Ascending aorta (tissue), 2 donors: ENCODE measurements at regions not wholly inside any gene's neighbourhood (a gene's known extent, or its start where the extent isn't known, plus 50 kb on each side); places are given as distances from the start of the nearest gene placed in this dataset.

Source experiments
- DNase-seq, 2 donors: peaks; one replicate each; pipeline ENCODE4 v3.0.0-alpha.2; 2019; ENCODE audit warnings: low spot score in 2 of 2
- H3K27ac ChIP-seq, 2 donors: fragments of 200-600 bp; sonication (generic); one replicate each; pipeline ENCODE4 v1.5.1; 2016 to 2017; ENCODE audit warnings: mild to moderate bottlenecking in 1 of 2
- H3K27me3 ChIP-seq: fragments of 200-600 bp; sonication (generic); one replicate; pipeline ENCODE4 v1.5.1; 2017
- H3K36me3 ChIP-seq, 2 donors: fragments of 200-600 bp; sonication (generic); one replicate each; pipeline ENCODE4 v1.5.1; 2016
- H3K4me1 ChIP-seq, 2 donors: fragments of 200-600 bp; sonication (generic); one replicate each; pipeline ENCODE4 v1.5.1; 2016 to 2017; ENCODE audit warnings: mild to moderate bottlenecking in 1 of 2
- H3K4me3 ChIP-seq, 2 donors: fragments of 200-600 bp; sonication (generic); one replicate each; pipeline ENCODE4 v1.5.1; 2016 to 2017; ENCODE audit warnings: mild to moderate bottlenecking in 1 of 2
- H3K9me3 ChIP-seq, 2 donors: fragments of 200-600 bp; sonication (generic); one replicate each; pipeline ENCODE4 v1.5.1; 2016
- intact Hi-C: fragments of 100-400 bp; cut with DNase I; formaldehyde crosslinking; loops from one replicate; pipeline ENCODE4 v1.15.1; 2023
- TF ChIP-seq, protein P1 (sequence below), 3 experiments: fragments of 200-600 bp in 2 of 3; fragments of 450-650 bp in 1 of 3; sonication (generic) in 2 of 3; IDR thresholded peaks; one replicate each; pipeline ENCODE4 v1.5.1; 2016 to 2019; ENCODE audit warnings: antibody characterized with exemption in 3 of 3, mild to moderate bottlenecking in 1 of 3, moderate library complexity in 1 of 3

DNA sequence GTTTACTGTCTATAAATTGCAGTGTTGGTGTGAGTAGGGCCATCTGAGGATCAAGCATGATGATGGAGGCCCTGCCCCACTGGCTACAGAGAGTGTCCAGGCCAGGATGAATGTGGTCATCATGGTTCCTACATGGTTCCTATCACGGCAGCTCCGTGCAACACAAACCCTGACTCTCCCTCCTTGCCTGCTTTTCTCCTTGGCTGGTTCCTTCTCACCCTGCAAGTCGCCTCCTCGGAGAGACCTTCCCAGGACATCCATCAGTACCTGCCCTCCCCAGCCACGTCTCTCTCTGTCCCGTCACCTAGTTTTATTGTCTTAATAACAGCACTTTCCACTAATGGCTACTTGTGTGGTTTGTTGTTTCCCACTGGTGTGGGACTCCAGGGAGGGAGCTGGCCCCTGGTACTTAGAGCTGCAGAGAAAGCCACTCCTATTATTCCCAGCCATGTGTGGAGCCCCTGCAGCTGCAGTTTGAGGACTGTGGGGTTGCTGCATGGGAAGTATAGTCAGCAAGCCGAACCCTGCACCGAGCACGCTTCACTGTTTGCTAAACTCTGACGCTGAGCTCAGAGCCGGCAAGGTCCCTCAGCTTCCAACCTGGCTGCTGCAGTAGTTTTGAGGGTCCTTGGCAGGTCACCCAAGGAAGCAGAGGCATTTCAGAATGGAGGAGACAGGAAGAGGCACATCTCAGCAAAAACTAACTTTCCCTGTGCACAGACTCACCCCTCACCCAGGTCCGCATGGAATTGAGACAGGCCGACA is 146.4 kb upstream of the VSTM2B start:
- Histone ChIP-seq H3K36me3 (no peaks in the 10 kb centered on the region), H3K27ac (no peak overlapping the region), H3K4me1 (no peaks in the 10 kb centered on the region), H3K27me3 (no peaks in the 10 kb centered on the region), H3K4me3 (no peak overlapping the region), H3K9me3 (no peaks in the 10 kb centered on the region)
- TF ChIP-seq, protein P1, sequence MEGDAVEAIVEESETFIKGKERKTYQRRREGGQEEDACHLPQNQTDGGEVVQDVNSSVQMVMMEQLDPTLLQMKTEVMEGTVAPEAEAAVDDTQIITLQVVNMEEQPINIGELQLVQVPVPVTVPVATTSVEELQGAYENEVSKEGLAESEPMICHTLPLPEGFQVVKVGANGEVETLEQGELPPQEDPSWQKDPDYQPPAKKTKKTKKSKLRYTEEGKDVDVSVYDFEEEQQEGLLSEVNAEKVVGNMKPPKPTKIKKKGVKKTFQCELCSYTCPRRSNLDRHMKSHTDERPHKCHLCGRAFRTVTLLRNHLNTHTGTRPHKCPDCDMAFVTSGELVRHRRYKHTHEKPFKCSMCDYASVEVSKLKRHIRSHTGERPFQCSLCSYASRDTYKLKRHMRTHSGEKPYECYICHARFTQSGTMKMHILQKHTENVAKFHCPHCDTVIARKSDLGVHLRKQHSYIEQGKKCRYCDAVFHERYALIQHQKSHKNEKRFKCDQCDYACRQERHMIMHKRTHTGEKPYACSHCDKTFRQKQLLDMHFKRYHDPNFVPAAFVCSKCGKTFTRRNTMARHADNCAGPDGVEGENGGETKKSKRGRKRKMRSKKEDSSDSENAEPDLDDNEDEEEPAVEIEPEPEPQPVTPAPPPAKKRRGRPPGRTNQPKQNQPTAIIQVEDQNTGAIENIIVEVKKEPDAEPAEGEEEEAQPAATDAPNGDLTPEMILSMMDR (IDR thresholded peaks at IDR 0.05): no peak
- DNase-seq: peak in 1 of 2 donors; percentile 35
- intact Hi-C loops: no loop called here

DNA sequence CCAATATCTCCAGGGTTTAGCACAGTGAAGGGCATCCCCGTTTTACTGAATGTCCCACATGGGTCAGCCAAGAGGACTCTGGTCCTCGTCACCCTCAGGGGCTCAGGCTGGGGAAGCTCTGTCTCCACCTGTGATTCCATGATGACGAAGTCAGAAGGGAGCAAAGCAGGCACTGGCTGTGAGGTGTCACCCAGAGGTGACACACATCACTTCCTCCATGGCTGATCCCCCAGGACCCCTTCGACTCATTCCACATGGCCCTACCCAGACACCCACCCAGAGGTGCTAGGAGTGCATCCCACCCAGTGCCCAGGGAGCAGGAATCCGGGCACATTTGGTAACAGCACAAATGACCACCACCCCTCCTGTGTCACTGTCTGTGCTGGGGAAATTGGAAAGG is 145.2 kb upstream of the VSTM2B start:
- no peaks in the 10 kb centered on the region for H3K9me3 ChIP-seq
- no peak overlapping the region for H3K4me3 ChIP-seq
- TF ChIP-seq, protein P1 (IDR thresholded peaks at IDR 0.05): no peak
- DNase-seq: peak in 1 of 2 donors; percentile 34
- H3K27ac ChIP-seq: no peak overlapping the region
- H3K4me1 ChIP-seq: no peaks in the 10 kb centered on the region
- no peaks in the 10 kb centered on the region for H3K27me3 ChIP-seq
- H3K36me3 ChIP-seq: no peaks in the 10 kb centered on the region
- intact Hi-C loops: no loop called here

DNA sequence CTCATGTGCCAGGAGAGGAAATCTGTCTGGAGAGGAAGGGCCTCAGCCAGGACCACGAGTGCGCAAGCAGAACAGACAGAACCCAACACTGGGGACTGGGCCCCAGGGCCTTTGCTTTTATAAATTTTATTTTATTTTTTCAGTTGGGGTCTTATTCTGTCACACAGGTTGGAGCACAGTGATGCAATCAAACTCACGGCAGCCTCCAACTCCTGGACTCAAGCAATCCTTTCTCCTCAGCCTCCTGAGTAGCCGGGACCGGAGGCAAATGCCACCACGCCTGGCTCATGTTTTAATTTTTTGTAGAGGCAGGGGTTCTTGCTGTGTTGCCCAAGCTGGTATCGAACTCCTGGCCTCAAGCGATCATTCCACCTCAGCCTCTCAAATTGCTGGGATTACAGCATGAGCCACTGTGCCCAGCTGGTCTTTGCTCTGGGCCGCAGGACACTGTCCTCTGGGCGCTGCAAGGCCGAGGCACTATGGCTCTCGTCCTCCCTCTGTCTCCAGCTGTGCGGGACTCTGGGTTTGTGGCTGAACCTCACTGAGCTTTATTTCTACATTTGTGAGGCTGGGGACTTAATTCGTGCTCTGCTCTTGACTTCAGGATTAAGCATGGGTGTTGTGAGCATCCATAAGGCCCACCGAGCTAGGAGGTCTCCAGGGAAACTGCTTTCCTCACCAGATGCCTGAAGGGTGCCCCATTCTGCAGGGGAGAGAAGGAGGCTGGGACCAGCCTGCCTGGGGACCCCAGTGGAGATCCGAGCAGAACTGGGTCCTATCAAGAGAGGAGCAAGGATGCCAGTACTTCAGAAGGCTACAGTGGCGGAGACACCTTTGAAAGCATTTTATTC is 144.2 kb upstream of the VSTM2B start:
- H3K27ac ChIP-seq: no peak overlapping the region
- intact Hi-C loops: no loop called here
- peak in 1 of 2 donors; percentile 39 for DNase-seq

DNA sequence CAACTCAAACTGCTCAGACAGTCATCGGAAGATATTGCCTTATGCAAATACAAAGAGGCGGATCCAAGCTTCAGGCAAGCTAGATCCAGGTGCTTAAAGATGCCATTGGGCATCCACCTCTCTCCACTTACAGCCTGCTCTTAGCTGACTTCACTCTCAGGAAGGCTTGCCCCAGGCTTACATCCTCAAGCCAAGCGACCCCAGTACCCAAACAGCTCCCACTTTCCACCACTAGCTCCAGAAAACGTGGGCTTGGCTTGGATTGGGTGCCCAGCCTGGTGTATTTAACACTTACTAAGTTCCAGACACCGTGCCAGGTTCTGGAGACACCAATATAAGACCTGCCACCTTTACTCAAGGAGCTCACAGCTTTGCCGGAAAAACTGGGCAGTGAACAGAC is 142.1 kb upstream of the VSTM2B start:
- H3K36me3 ChIP-seq: no peaks in the 10 kb centered on the region
- H3K4me1 ChIP-seq: no peaks in the 10 kb centered on the region
- intact Hi-C loops: no loop called here
- no peaks in the 10 kb centered on the region for H3K27me3 ChIP-seq
- no peaks in the 10 kb centered on the region for H3K9me3 ChIP-seq
- H3K27ac ChIP-seq: no peak overlapping the region
- TF ChIP-seq, protein P1 (IDR thresholded peaks at IDR 0.05): no peak
- H3K4me3 ChIP-seq: no peak overlapping the region
- DNase-seq: peak in 1 of 2 donors; percentile 59

More for the DNA sequence above, 144.2 kb upstream of the VSTM2B start:
- Histone ChIP-seq H3K36me3 (no peaks in the 10 kb centered on the region), H3K9me3 (no peaks in the 10 kb centered on the region), H3K4me3 (no peak overlapping the region), H3K4me1 (no peaks in the 10 kb centered on the region), H3K27me3 (no peaks in the 10 kb centered on the region)
- TF ChIP-seq, protein P1 (IDR thresholded peaks at IDR 0.05): no peak

DNA sequence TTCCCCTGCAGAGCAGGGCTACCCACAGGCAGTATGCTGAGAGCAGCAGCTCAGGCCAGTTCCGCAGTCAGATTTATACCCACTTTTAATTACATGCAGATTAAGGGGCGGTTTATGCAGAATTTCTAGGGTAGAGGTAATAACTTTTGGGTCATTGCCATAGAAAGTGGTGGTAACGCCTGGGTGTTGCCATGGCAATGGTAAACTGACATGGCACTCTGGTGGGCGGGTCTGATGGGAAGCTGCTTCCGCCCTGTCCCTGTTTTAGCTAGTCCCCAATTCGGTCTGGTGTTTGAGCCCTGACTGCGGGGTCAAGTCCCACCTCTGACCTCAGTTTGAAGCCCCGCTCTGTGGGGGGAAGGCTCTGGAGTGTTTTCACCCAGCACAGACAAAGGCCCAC is 141.1 kb upstream of the VSTM2B start:
- H3K27ac ChIP-seq: no peak overlapping the region
- intact Hi-C loops: no loop called here
- no peaks in the 10 kb centered on the region for H3K9me3 ChIP-seq
- no peaks in the 10 kb centered on the region for H3K36me3 ChIP-seq
- no peaks in the 10 kb centered on the region for H3K27me3 ChIP-seq
- no peak overlapping the region for H3K4me3 ChIP-seq
- H3K4me1 ChIP-seq: no peaks in the 10 kb centered on the region
- TF ChIP-seq, protein P1 (IDR thresholded peaks at IDR 0.05): no peak
- peak in 1 of 2 donors; percentile 39 for DNase-seq
